GM23248 (cell line): ENCODE measurements at regions not wholly inside any gene's neighbourhood (a gene's known extent, or its start where the extent isn't known, plus 50 kb on each side); places are given as distances from the start of the nearest gene placed in this dataset.

Source experiments
- DNase-seq: peaks from one replicate; pipeline ENCODE4 v3.0.0-alpha.2; 2015
- H2AFZ ChIP-seq: fragments of 200-600 bp; sonication (generic); 2 replicates; pipeline ENCODE4 v1.6.1; 2016; ENCODE audit warnings: antibody characterized with exemption
- H3F3A ChIP-seq: fragments of 200-600 bp; sonication (generic); 2 replicates; pipeline ENCODE4 v1.6.1; 2016; ENCODE audit warnings: mild to moderate bottlenecking, antibody characterized with exemption, mixed run types; ENCODE audit not compliant: insufficient read depth
- H3K27ac ChIP-seq: fragments of 200-600 bp; sonication (generic); 2 replicates; pipeline ENCODE4 v1.5.1; 2016; ENCODE audit warnings: mild to moderate bottlenecking
- H3K27me3 ChIP-seq: fragments of 200-600 bp; sonication (generic); replicated peaks from 2 replicates; pipeline ENCODE4 v1.6.1; 2016; ENCODE audit warnings: mild to moderate bottlenecking; ENCODE audit not compliant: insufficient read depth
- H3K36me3 ChIP-seq: fragments of 200-600 bp; sonication (generic); 2 replicates; pipeline ENCODE4 v1.6.1; 2016; ENCODE audit warnings: low read depth, mild to moderate bottlenecking
- H3K4me1 ChIP-seq: fragments of 200-600 bp; sonication (generic); 2 replicates; pipeline ENCODE4 v1.6.1; 2016; ENCODE audit warnings: mild to moderate bottlenecking; ENCODE audit not compliant: insufficient read depth
- H3K4me2 ChIP-seq: fragments of 200-600 bp; sonication (generic); one replicate; pipeline ENCODE4 v1.6.1; 2016; ENCODE audit warnings: mild to moderate bottlenecking; ENCODE audit not compliant: unreplicated experiment
- H3K4me3 ChIP-seq: fragments of 200-600 bp; sonication (generic); 2 replicates; pipeline ENCODE4 v1.5.1; 2016; ENCODE audit warnings: mild to moderate bottlenecking
- H3K79me2 ChIP-seq: fragments of 200-600 bp; sonication (generic); 2 replicates; pipeline ENCODE4 v1.6.1; 2016; ENCODE audit warnings: mild to moderate bottlenecking; ENCODE audit not compliant: insufficient read depth
- H3K9ac ChIP-seq: fragments of 200-600 bp; sonication (generic); 2 replicates; pipeline ENCODE4 v1.6.1; 2016; ENCODE audit warnings: mild to moderate bottlenecking
- H3K9me2 ChIP-seq: fragments of 200-600 bp; sonication (generic); 2 replicates; pipeline ENCODE4 v1.6.1; 2016; ENCODE audit warnings: mixed run types, mild to moderate bottlenecking, moderate library complexity; ENCODE audit not compliant: insufficient read depth
- H3K9me3 ChIP-seq: fragments of 200-600 bp; sonication (generic); one replicate; pipeline ENCODE4 v1.6.1; 2017; ENCODE audit warnings: low read depth
- H4K20me1 ChIP-seq: fragments of 200-600 bp; sonication (generic); 2 replicates; pipeline ENCODE4 v1.6.0; 2016; ENCODE audit not compliant: insufficient read depth
- EZH2 ChIP-seq: fragments of 200-600 bp; sonication (generic); IDR thresholded peaks from 2 replicates; pipeline ENCODE4 v1.6.1; 2018; ENCODE audit warnings: antibody characterized with exemption, mild to moderate bottlenecking; ENCODE audit not compliant: insufficient read depth, poor library complexity, severe bottlenecking
- EZH2phosphoT487 ChIP-seq: fragments of 200-600 bp; sonication (generic); IDR thresholded peaks from 2 replicates; pipeline ENCODE4 v1.6.1; 2018; ENCODE audit warnings: antibody characterized with exemption, moderate library complexity, mild to moderate bottlenecking, low read depth; ENCODE audit not compliant: insufficient read depth
- WGBS, 2 experiments: methylation state at CpG; one replicate each; pipeline ENCODE4 v1.1.6; 2015 to 2017; ENCODE audit warnings: low lambda C conversion rate in 2 of 2, low coverage in 1 of 2; ENCODE audit errors: missing lambda C conversion rate in 2 of 2; 5-methylcytosine and 5-hydroxymethylcytosine counted together
- in situ Hi-C: fragments of 300-500 bp; cut with MboI; formaldehyde crosslinking; loops from 2 replicates; pipeline ENCODE4 v1.15.0; 2020

- no peak overlapping the region for H2AFZ ChIP-seq
- H3K27ac ChIP-seq: no peak overlapping the region
- peak; percentile 35 for DNase-seq
Observed at GRCh38 chr18:7482342-7482741, 84.8 kb upstream of the PTPRM start.

GRCh38 chr18:7485616-7486015 is 81.5 kb upstream of the PTPRM start:
- no peak overlapping the region for H3K27ac ChIP-seq
- in situ Hi-C loops: no loop called here

More at GRCh38 chr18:7482342-7482741, 84.8 kb upstream of the PTPRM start:
- Histone ChIP-seq H3K4me1 (no peaks in the 10 kb centered on the region), H3K27me3 (no peaks in the 10 kb centered on the region; the same call in 1 of the 2 replicates), H3K9ac (no peak overlapping the region), H3K4me3 (no peak overlapping the region), H4K20me1 (no peaks in the 10 kb centered on the region), H3K36me3 (no peaks in the 10 kb centered on the region), H3K9me3 (no peaks in the 10 kb centered on the region), H3F3A (no peaks in the 10 kb centered on the region), H3K9me2 (no peaks in the 10 kb centered on the region), H3K79me2 (no peaks in the 10 kb centered on the region), H3K4me2 (no peak overlapping the region)
- in situ Hi-C loops: no loop called here
- TF ChIP-seq EZH2phosphoT487: no peak
- TF ChIP-seq EZH2: no peak

GRCh38 chr18:7488571-7488970 is 78.5 kb upstream of the PTPRM start:
- Histone ChIP-seq H3F3A (no peaks in the 10 kb centered on the region), H3K36me3 (no peaks in the 10 kb centered on the region), H3K9me3 (no peaks in the 10 kb centered on the region), H2AFZ (no peak overlapping the region), H3K9ac (no peak overlapping the region), H3K27ac (no peak overlapping the region), H4K20me1 (no peaks in the 10 kb centered on the region), H3K27me3 (no peaks in the 10 kb centered on the region; the same call in 1 of the 2 replicates), H3K4me2 (no peak overlapping the region), H3K9me2 (no peaks in the 10 kb centered on the region), H3K79me2 (no peaks in the 10 kb centered on the region), H3K4me3 (no peak overlapping the region), H3K4me1 (no peaks in the 10 kb centered on the region)
- WGBS, 2 experiments: 50 to 65% methylated on average over 4 of the region's 4 CpGs
- no peak for DNase-seq
- in situ Hi-C loops: no loop called here
- no peak for TF ChIP-seq EZH2phosphoT487
- no peak for TF ChIP-seq EZH2

More at GRCh38 chr18:7485616-7486015, 81.5 kb upstream of the PTPRM start:
- Histone ChIP-seq H2AFZ (no peak overlapping the region), H3K36me3 (no peaks in the 10 kb centered on the region), H3K9ac (no peak overlapping the region), H3K4me1 (no peaks in the 10 kb centered on the region), H3K4me2 (no peak overlapping the region), H3K9me2 (no peaks in the 10 kb centered on the region), H3K79me2 (no peaks in the 10 kb centered on the region), H3K27me3 (no peaks in the 10 kb centered on the region; the same call in 1 of the 2 replicates), H3K9me3 (no peaks in the 10 kb centered on the region), H3K4me3 (no peak overlapping the region), H3F3A (no peaks in the 10 kb centered on the region), H4K20me1 (no peaks in the 10 kb centered on the region)
- 52 to 71% methylated on average over 4 of the region's 4 CpGs for WGBS, 2 experiments
- TF ChIP-seq EZH2 (no peak), EZH2phosphoT487 (no peak)
- no peak for DNase-seq

DNA sequence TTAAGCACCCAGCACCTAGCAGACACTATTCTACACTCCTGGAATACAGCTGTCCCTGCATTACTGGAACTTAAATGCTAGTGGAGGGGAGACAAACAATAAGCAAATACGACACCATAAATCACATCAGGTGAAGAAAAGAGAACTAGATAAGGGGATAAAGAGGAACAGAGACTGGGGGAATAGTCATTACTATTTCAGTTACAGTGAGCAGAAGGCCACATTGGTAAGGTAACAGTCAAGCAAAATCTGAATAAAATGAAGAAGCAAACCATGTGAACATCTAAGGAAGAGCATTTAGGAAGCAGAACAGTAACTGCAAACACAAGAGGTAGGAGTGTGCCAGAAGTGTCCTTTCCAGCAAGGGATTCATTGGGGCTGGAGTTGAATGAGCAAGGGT is 77.0 kb upstream of the PTPRM start:
- H3K27me3 ChIP-seq: no peaks in the 10 kb centered on the region; the same call in none of the 2 replicates
- H3K4me2 ChIP-seq: no peak overlapping the region
- no peaks in the 10 kb centered on the region for H3K9me3 ChIP-seq
- H4K20me1 ChIP-seq: no peaks in the 10 kb centered on the region
- H3K9ac ChIP-seq: no peak overlapping the region
- in situ Hi-C loops: no loop called here
- H3K27ac ChIP-seq: no peak overlapping the region
- no peaks in the 10 kb centered on the region for H3K36me3 ChIP-seq
- no peak for DNase-seq
- H3K4me1 ChIP-seq: no peaks in the 10 kb centered on the region
- 14 to 26% methylated on average over 1 of the region's 1 CpG for WGBS, 2 experiments
- TF ChIP-seq EZH2phosphoT487 (no peak), EZH2 (no peak)
- H3K9me2 ChIP-seq: no peaks in the 10 kb centered on the region
- H3K79me2 ChIP-seq: no peaks in the 10 kb centered on the region
- no peak overlapping the region for H3K4me3 ChIP-seq
- H2AFZ ChIP-seq: no peak overlapping the region
- no peaks in the 10 kb centered on the region for H3F3A ChIP-seq

GRCh38 chr18:7492385-7492784 is 74.7 kb upstream of the PTPRM start:
- Histone ChIP-seq H3K9ac (no peak overlapping the region), H3K27ac (no peak overlapping the region), H4K20me1 (no peaks in the 10 kb centered on the region), H3F3A (no peaks in the 10 kb centered on the region), H3K79me2 (no peaks in the 10 kb centered on the region), H3K36me3 (no peaks in the 10 kb centered on the region), H3K4me3 (no peak overlapping the region), H3K27me3 (no peaks in the 10 kb centered on the region; the same call in 1 of the 2 replicates), H3K4me2 (no peak overlapping the region), H2AFZ (no peak overlapping the region), H3K9me3 (no peaks in the 10 kb centered on the region), H3K9me2 (no peaks in the 10 kb centered on the region), H3K4me1 (no peaks in the 10 kb centered on the region)
- WGBS, 2 experiments: 61 to 66% methylated on average over 3 of the region's 3 CpGs
- in situ Hi-C loops: no loop called here
- no peak for DNase-seq
- no peak for TF ChIP-seq EZH2
